Fibroblast of upper back skin (primary cell): ENCODE measurements at regions not wholly inside any gene's neighbourhood (a gene's known extent, or its start where the extent isn't known, plus 50 kb on each side); places are given as distances from the start of the nearest gene placed in this dataset.

Source experiments
- DNase-seq: peaks from one replicate; pipeline ENCODE4 v3.0.0-alpha.2; 2013

GRCh38 chr14:83355609-83356008, 1822.0 kb upstream of the SEL1L start:
- no peak for DNase-seq

- no peak for DNase-seq
Observed at GRCh38 chr14:83356080-83356479, 1822.4 kb upstream of the SEL1L start.

- peak; percentile 31 for DNase-seq
Observed at GRCh38 chr14:83372271-83372670, 1838.6 kb upstream of the SEL1L start.

GRCh38 chr14:83379436-83379835, 1845.8 kb upstream of the SEL1L start:
- DNase-seq = no peak

- no peak for DNase-seq
Observed at GRCh38 chr14:83384253-83384652, 1850.6 kb upstream of the SEL1L start.

- DNase-seq = no peak
Observed at GRCh38 chr14:83395321-83395720, 1861.7 kb upstream of the SEL1L start.

GRCh38 chr14:83416476-83416875, 1882.8 kb upstream of the SEL1L start:
- peak; percentile 28 for DNase-seq

- DNase-seq = no peak
Observed at GRCh38 chr14:83419420-83419819, 1885.8 kb upstream of the SEL1L start.

- no peak for DNase-seq
Observed at GRCh38 chr14:83421711-83422110, 1888.1 kb upstream of the SEL1L start.

- DNase-seq = peak; percentile 88
Observed at GRCh38 chr14:83425138-83425537, 1891.5 kb upstream of the SEL1L start.

- DNase-seq = peak; percentile 63
Observed at GRCh38 chr14:83425706-83426105, 1892.1 kb upstream of the SEL1L start.

- DNase-seq = peak; percentile 44
Observed at GRCh38 chr14:83433618-83434017, 1900.0 kb upstream of the SEL1L start.

GRCh38 chr14:83441801-83442200, 1908.1 kb upstream of the SEL1L start:
- DNase-seq = no peak

GRCh38 chr14:83455561-83455960, 1921.9 kb upstream of the SEL1L start:
- no peak for DNase-seq

GRCh38 chr14:83461521-83461920, 1927.9 kb upstream of the SEL1L start:
- peak; percentile 64 for DNase-seq

- no peak for DNase-seq
Observed at GRCh38 chr14:83462759-83463158, 1929.1 kb upstream of the SEL1L start.

GRCh38 chr14:83463500-83464098, 1929.9 kb upstream of the SEL1L start:
- peak; percentile 78 for DNase-seq

GRCh38 chr14:83467811-83468210, 1934.2 kb upstream of the SEL1L start:
- DNase-seq = peak; percentile 86

- DNase-seq = peak; percentile 91
Observed at GRCh38 chr14:83470466-83470865, 1936.8 kb upstream of the SEL1L start.

- DNase-seq = no peak
Observed at GRCh38 chr14:83470959-83471695, 1937.5 kb upstream of the SEL1L start.

GRCh38 chr14:83473416-83474235, 1940.0 kb upstream of the SEL1L start:
- peak; percentile 86 for DNase-seq

GRCh38 chr14:83478741-83479140, 1945.1 kb upstream of the SEL1L start:
- DNase-seq = peak; percentile 49

- DNase-seq = peak; percentile 76
Observed at GRCh38 chr14:83483063-83483462, 1949.4 kb upstream of the SEL1L start.

- peak; percentile 34 for DNase-seq
Observed at GRCh38 chr14:83485591-83485990, 1951.9 kb upstream of the SEL1L start.
